ENCODE measurements at regions not wholly inside any gene's neighbourhood (a gene's known extent, or its start where the extent isn't known, plus 50 kb on each side); places are given as distances from the start of the nearest gene placed in this dataset.
A peak's percentile ranks its signal among the peaks of the same experiment; 100 is the strongest.

DNA sequence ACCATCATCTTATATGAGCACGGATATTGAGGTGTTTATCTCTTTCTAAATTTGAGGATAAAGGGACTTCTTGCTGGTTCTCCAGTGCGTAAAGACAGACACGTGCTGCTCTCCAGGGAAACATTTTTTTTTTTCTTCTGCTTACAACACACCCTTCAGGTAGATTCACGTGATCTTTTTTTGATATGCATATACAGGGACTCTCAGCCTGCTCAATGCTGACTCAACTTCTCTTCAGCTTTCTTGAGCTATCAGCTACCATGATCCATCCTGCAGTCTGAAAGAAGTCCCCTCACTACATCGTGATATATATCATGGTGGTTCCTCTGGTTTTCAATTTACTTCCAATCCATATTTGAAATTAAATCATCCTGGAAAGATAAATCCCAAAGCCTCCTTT lies 87.1 kb upstream of the SLITRK3 start:
- DNase-seq (ENCODE audit: low read depth in 4 of 4, low spot score in 3 of 4), result no peak

DNA sequence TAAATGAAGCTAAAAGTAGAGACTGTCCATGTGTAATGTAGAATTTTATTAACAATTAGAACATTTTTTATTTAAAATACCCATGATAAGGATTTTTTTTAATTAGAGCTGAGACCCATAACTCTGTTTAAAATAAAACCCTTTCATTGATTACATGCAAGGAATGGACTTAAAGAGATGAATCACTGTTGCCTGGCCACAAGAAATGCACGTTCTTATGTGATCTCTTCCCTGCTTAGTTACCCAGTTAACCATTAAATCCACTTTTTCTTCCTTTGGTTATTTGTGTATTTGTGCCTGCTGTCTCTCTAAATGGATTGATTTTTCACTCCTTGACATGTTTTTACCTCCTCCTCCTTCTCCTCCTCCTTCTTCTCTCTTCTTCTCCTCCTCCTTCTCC lies 83.3 kb upstream of the SLITRK3 start:
- no peak for DNase-seq (ENCODE audit: low read depth in 4 of 4, low spot score in 3 of 4)

DNA sequence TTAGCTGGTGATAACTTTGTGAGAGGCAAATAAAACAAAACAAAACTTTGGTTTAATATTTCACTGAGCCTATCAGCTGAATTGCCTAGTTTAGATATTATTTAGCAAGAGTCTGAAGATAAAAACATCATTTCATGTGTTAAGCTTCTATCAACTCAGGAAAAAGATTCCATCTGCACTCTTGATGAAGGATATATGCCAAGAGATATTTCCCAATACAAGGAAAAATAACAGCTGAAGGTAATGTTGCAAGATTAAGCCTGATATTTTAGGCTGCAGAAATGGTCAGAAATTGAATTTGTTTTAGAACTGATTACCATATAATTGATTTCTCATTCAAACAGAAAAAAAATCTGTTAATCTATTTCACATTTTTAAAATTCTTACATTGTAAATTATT lies 77.2 kb upstream of the SLITRK3 start:
- DNase-seq (ENCODE audit: low read depth in 4 of 4, low spot score in 3 of 4), result no peak

DNA sequence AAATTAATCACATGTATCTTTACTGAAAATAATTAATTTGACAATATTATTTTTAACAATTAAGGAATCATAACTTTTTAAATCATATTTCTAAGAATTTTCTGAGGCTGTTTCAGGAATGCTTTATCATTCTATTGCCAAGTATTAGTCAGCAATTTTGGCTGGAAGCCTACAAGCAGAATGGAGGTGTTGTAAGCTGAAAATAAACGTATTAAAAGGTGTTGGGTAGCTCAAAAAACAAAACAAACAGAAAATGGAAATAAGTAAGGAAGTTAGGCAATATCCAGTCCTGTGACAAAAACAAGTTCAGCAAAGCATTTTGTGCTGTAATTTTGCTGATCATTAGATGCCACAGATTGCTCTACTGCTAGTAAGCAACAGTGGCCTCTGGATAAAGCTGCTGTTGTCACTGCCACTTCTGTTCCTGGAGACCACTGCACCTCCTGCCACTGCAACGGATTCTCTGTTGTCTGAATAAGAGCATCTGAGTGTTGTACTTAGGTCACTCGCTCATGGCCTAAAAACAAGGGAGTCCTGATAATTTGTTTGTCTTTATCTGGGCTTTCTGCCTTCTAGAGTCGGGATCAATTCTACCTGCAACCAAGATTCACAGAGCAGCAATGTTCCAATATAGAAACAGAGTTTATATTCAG lies 63.5 kb upstream of the SLITRK3 start:
- no peak for DNase-seq (ENCODE audit: low read depth in 4 of 4, low spot score in 3 of 4)

DNA sequence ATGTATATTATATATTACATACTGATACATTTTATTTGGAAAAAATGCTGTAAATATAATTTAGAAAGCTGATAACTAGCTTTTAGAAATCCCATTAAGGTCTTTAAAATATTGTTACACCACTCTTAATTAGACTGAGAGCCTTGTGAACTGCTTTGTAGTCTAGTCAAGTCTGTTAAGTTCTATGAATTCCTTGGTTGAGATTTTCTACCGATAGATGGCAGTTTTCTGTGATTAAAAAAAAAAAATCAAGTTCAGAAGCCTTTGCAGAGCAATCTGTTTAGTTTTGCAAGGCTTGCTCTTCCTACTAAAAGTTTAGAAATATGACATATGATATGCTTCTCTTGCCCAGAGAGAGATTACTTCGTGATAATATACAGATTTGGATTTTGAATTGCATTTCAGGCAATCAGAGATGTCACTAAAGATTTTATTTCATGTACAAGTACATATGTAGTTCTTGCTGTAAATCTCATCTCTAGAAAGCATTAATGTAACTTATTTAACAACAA lies 60.4 kb upstream of the SLITRK3 start:
- DNase-seq (ENCODE audit: low read depth in 4 of 4, low spot score in 3 of 4), result no peak

DNA sequence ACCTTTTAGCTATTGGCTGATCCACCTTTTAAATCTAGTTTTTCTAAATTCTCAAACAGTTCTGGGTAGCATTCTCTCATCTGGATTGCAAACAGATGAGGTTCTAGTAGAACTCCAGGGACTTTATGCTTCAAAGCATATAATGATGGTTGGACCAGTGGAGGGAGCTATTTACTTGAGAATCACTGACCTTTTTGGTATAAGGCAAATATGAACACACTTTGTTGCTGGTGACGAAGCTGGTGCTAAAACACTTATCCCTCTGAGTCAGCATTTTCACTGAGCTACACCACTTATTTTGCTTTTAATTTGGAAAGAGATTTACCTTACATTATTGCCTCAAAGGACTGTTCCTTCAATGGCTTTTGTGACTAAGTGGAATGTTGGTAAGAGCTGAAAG lies 58.6 kb upstream of the SLITRK3 start:
- DNase-seq (ENCODE audit: low read depth in 4 of 4, low spot score in 3 of 4), result peak in 2 of 4 donors; percentile 0 to 2

All from left renal pelvis (tissue), 4 donors.